HG02678 (cell line): ENCODE measurements at regions not wholly inside any gene's neighbourhood (a gene's known extent, or its start where the extent isn't known, plus 50 kb on each side); places are given as distances from the start of the nearest gene placed in this dataset.

ENCODE experiments used
- ATAC-seq: cut with Tn5 transposase; IDR thresholded peaks from one replicate; pipeline ENCODE4 v1.9.1; 2021; ENCODE audit warnings: mild to moderate bottlenecking, moderate library complexity; ENCODE audit not compliant: unreplicated experiment

GRCh38 chr9:7360513-7360912, 439.1 kb downstream of the DMAC1 start:
- ATAC-seq = no peak

GRCh38 chr9:7358876-7359275, 440.7 kb downstream of the DMAC1 start:
- no peak for ATAC-seq

- no peak for ATAC-seq
Observed at GRCh38 chr9:7354704-7355103, 444.9 kb downstream of the DMAC1 start.

- no peak for ATAC-seq
Observed at GRCh38 chr9:7348692-7349091, 450.9 kb downstream of the DMAC1 start.

- no peak for ATAC-seq
Observed at GRCh38 chr9:7347556-7347955, 452.0 kb downstream of the DMAC1 start.

- ATAC-seq = no peak
Observed at GRCh38 chr9:7346144-7346543, 453.4 kb downstream of the DMAC1 start.

- ATAC-seq = no peak
Observed at GRCh38 chr9:7342736-7343135, 456.8 kb downstream of the DMAC1 start.

- peak; percentile 71 for ATAC-seq
Observed at GRCh38 chr9:7342229-7342628, 457.3 kb downstream of the DMAC1 start.

- peak; percentile 64 for ATAC-seq
Observed at GRCh38 chr9:7341571-7341970, 458.0 kb downstream of the DMAC1 start.

- no peak for ATAC-seq
Observed at GRCh38 chr9:7340451-7340850, 459.1 kb downstream of the DMAC1 start.

GRCh38 chr9:7338586-7339281, 460.8 kb downstream of the DMAC1 start:
- ATAC-seq = no peak

GRCh38 chr9:7336356-7337065, 463.1 kb downstream of the DMAC1 start:
- ATAC-seq = no peak

- no peak for ATAC-seq
Observed at GRCh38 chr9:7333719-7334118, 465.9 kb downstream of the DMAC1 start.

GRCh38 chr9:7332780-7333179, 466.8 kb downstream of the DMAC1 start:
- ATAC-seq = no peak

GRCh38 chr9:7328453-7328852, 471.1 kb downstream of the DMAC1 start:
- no peak for ATAC-seq

GRCh38 chr9:7325995-7326394, 473.6 kb downstream of the DMAC1 start:
- ATAC-seq = no peak

- no peak for ATAC-seq
Observed at GRCh38 chr9:7324152-7324598, 475.4 kb downstream of the DMAC1 start.

- ATAC-seq = no peak
Observed at GRCh38 chr9:7320841-7321240, 478.7 kb downstream of the DMAC1 start.

GRCh38 chr9:7320139-7320538, 479.4 kb downstream of the DMAC1 start:
- ATAC-seq = no peak

- no peak for ATAC-seq
Observed at GRCh38 chr9:7318920-7319319, 480.7 kb downstream of the DMAC1 start.

GRCh38 chr9:7316967-7317366, 482.6 kb downstream of the DMAC1 start:
- ATAC-seq = no peak

- ATAC-seq = no peak
Observed at GRCh38 chr9:7316166-7316795, 483.3 kb downstream of the DMAC1 start.
